Panc1 (cell line): ENCODE measurements at regions not wholly inside any gene's neighbourhood (a gene's known extent, or its start where the extent isn't known, plus 50 kb on each side); places are given as distances from the start of the nearest gene placed in this dataset.

ENCODE experiments used
- POLR2AphosphoS5 ChIP-seq: IDR thresholded peaks from 2 replicates; pipeline ENCODE4 v1.6.1; 2012; ENCODE audit warnings: mild to moderate bottlenecking, low read depth, low read length, moderate library complexity
- REST ChIP-seq, 2 experiments: IDR thresholded peaks; 2 replicates each; pipeline ENCODE4 v1.6.1; 2011 to 2012; ENCODE audit warnings: low read depth in 2 of 2, control low read depth in 1 of 2, low read length in 1 of 2, mild to moderate bottlenecking in 1 of 2, moderate library complexity in 1 of 2; ENCODE audit not compliant: insufficient read depth in 1 of 2
- TCF7L2 ChIP-seq: IDR thresholded peaks from 2 replicates; pipeline ENCODE4 v1.6.1; 2011; ENCODE audit warnings: mild to moderate bottlenecking, low read depth, low read length, inconsistent platforms
- TF ChIP-seq, protein P1 (sequence below): fragments of 450-650 bp; IDR thresholded peaks from 2 replicates; pipeline ENCODE4 v1.5.1; 2017; ENCODE audit warnings: mild to moderate bottlenecking

DNA sequence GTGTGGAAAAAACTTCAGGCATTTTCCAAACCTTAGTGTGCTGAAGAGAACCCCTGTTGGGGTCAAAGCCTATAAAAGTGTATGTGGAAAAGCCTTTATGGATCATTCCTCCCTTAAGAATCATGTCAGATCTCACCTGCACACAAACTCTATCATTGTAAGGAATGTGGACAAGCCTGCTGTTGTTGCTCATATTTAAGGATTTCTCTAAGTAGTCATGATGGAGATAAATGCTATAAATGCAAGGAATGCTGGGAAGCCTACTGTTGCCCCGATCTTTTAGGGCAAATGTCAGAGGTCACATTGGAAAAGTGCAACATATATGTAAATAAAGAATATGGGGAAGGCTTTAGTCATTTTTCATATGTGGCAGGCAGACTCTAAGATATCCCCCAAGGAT, 129.5 kb downstream of the ICOS start:
- TF ChIP-seq, protein P1, sequence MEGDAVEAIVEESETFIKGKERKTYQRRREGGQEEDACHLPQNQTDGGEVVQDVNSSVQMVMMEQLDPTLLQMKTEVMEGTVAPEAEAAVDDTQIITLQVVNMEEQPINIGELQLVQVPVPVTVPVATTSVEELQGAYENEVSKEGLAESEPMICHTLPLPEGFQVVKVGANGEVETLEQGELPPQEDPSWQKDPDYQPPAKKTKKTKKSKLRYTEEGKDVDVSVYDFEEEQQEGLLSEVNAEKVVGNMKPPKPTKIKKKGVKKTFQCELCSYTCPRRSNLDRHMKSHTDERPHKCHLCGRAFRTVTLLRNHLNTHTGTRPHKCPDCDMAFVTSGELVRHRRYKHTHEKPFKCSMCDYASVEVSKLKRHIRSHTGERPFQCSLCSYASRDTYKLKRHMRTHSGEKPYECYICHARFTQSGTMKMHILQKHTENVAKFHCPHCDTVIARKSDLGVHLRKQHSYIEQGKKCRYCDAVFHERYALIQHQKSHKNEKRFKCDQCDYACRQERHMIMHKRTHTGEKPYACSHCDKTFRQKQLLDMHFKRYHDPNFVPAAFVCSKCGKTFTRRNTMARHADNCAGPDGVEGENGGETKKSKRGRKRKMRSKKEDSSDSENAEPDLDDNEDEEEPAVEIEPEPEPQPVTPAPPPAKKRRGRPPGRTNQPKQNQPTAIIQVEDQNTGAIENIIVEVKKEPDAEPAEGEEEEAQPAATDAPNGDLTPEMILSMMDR = no peak
- TF ChIP-seq POLR2AphosphoS5 (no peak), REST (IDR thresholded peaks at IDR 0.05; ENCODE audit: insufficient read depth in 1 of 2, low read depth in 2 of 2, low read length in 1 of 2) (no peak), TCF7L2 (no peak)
